ENCODE measurements at regions not wholly inside any gene's neighbourhood (a gene's known extent, or its start where the extent isn't known, plus 50 kb on each side); places are given as distances from the start of the nearest gene placed in this dataset.
A peak's percentile ranks its signal among the peaks of the same experiment; 100 is the strongest.

DNA sequence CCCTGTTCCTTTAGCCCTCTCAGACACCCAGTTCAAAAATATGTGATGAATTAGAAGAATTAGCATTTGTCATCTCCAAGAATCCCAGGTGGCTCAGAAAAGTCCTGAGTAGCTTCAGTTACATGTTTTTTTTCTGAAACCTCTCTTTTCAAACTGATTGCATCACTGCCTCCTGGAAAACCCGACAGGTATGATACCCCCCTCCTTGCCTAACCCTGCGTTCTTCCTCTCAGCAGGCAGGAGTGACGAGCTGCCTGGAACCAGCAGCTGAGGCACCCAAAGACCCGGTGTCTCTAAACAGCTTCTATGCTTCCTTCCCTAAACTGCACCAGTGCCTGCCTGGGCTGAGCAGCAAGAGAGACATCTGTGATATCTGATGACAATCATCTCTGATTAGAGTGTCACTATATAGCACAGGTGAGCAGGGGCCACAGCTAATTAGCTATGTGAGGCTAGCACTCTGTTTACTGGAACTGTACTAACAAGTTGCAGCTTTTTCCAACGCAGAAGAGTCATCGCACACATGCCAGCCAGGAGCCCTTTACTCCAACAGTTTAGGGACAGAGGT, 376.4 kb upstream of the ATP5MC3 start:
- H3K27me3 Mint-ChIP-seq (ENCODE audit: low read depth): no peaks in the 10 kb centered on the region
- ATAC-seq (peak; percentile 47), DNase-seq (ENCODE audit: low spot score) (no peak)
- H3K9me3 Mint-ChIP-seq: no peaks in the 10 kb centered on the region
- CTCF ChIA-PET: interaction anchor here (0.6 to 1.7 kb wide), 3 partner anchors 65 to 676 kb away, joined by 3 read pairs; no protein-coding TSS in a partner anchor
- H3K4me1 Mint-ChIP-seq: peaks cover 21% of the 10 kb centered on the region
- H3K4me3 Mint-ChIP-seq: no peak overlapping the region
- no peaks in the 10 kb centered on the region for H3K36me3 Mint-ChIP-seq
- no peak overlapping the region for H3K27ac Mint-ChIP-seq
- POLR2A ChIA-PET: no interaction called here
- TF ChIP-seq RORB (CRISPR knock-in tag; IDR thresholded peaks at IDR 0.05): no peak
- TF ChIP-seq NR3C1 (CRISPR knock-in tag; conservative IDR thresholded peaks at IDR 0.05; ENCODE audit: low read depth): no peak
- TF ChIP-seq, protein P1, sequence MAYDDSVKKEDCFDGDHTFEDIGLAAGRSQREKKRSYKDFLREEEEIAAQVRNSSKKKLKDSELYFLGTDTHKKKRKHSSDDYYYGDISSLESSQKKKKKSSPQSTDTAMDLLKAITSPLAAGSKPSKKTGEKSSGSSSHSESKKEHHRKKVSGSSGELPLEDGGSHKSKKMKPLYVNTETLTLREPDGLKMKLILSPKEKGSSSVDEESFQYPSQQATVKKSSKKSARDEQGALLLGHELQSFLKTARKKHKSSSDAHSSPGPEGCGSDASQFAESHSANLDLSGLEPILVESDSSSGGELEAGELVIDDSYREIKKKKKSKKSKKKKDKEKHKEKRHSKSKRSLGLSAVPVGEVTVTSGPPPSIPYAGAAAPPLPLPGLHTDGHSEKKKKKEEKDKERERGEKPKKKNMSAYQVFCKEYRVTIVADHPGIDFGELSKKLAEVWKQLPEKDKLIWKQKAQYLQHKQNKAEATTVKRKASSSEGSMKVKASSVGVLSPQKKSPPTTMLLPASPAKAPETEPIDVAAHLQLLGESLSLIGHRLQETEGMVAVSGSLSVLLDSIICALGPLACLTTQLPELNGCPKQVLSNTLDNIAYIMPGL (CRISPR knock-in tag; IDR thresholded peaks at IDR 0.05): no peak
- no peak for TF ChIP-seq GABPB1 (CRISPR knock-in tag; IDR thresholded peaks at IDR 0.05)
- no peak for TF ChIP-seq NR1H2 (CRISPR knock-in tag; IDR thresholded peaks at IDR 0.05)
- TF ChIP-seq FOXP1 (CRISPR knock-in tag; IDR thresholded peaks at IDR 0.05; ENCODE audit: borderline replicate concordance): no peak
- TF ChIP-seq, protein P2, sequence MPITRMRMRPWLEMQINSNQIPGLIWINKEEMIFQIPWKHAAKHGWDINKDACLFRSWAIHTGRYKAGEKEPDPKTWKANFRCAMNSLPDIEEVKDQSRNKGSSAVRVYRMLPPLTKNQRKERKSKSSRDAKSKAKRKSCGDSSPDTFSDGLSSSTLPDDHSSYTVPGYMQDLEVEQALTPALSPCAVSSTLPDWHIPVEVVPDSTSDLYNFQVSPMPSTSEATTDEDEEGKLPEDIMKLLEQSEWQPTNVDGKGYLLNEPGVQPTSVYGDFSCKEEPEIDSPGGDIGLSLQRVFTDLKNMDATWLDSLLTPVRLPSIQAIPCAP (CRISPR knock-in tag; IDR thresholded peaks at IDR 0.05): no peak
- TF ChIP-seq CREB1 (CRISPR knock-in tag; IDR thresholded peaks at IDR 0.05): no peak
- TF ChIP-seq, protein P3, sequence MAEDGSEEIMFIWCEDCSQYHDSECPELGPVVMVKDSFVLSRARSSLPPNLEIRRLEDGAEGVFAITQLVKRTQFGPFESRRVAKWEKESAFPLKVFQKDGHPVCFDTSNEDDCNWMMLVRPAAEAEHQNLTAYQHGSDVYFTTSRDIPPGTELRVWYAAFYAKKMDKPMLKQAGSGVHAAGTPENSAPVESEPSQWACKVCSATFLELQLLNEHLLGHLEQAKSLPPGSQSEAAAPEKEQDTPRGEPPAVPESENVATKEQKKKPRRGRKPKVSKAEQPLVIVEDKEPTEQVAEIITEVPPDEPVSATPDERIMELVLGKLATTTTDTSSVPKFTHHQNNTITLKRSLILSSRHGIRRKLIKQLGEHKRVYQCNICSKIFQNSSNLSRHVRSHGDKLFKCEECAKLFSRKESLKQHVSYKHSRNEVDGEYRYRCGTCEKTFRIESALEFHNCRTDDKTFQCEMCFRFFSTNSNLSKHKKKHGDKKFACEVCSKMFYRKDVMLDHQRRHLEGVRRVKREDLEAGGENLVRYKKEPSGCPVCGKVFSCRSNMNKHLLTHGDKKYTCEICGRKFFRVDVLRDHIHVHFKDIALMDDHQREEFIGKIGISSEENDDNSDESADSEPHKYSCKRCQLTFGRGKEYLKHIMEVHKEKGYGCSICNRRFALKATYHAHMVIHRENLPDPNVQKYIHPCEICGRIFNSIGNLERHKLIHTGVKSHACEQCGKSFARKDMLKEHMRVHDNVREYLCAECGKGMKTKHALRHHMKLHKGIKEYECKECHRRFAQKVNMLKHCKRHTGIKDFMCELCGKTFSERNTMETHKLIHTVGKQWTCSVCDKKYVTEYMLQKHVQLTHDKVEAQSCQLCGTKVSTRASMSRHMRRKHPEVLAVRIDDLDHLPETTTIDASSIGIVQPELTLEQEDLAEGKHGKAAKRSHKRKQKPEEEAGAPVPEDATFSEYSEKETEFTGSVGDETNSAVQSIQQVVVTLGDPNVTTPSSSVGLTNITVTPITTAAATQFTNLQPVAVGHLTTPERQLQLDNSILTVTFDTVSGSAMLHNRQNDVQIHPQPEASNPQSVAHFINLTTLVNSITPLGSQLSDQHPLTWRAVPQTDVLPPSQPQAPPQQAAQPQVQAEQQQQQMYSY (CRISPR knock-in tag; IDR thresholded peaks at IDR 0.05): no peak
- TF ChIP-seq TCF7 (CRISPR knock-in tag; IDR thresholded peaks at IDR 0.05; ENCODE audit: low read depth): no peak
- no peak for TF ChIP-seq ZNF671 (CRISPR knock-in tag; IDR thresholded peaks at IDR 0.05)
- TF ChIP-seq HMGA2 (CRISPR knock-in tag; IDR thresholded peaks at IDR 0.05): no peak
- TF ChIP-seq, protein P4, sequence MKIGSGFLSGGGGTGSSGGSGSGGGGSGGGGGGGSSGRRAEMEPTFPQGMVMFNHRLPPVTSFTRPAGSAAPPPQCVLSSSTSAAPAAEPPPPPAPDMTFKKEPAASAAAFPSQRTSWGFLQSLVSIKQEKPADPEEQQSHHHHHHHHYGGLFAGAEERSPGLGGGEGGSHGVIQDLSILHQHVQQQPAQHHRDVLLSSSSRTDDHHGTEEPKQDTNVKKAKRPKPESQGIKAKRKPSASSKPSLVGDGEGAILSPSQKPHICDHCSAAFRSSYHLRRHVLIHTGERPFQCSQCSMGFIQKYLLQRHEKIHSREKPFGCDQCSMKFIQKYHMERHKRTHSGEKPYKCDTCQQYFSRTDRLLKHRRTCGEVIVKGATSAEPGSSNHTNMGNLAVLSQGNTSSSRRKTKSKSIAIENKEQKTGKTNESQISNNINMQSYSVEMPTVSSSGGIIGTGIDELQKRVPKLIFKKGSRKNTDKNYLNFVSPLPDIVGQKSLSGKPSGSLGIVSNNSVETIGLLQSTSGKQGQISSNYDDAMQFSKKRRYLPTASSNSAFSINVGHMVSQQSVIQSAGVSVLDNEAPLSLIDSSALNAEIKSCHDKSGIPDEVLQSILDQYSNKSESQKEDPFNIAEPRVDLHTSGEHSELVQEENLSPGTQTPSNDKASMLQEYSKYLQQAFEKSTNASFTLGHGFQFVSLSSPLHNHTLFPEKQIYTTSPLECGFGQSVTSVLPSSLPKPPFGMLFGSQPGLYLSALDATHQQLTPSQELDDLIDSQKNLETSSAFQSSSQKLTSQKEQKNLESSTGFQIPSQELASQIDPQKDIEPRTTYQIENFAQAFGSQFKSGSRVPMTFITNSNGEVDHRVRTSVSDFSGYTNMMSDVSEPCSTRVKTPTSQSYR (CRISPR knock-in tag; IDR thresholded peaks at IDR 0.05): no peak
- no peak for TF ChIP-seq ELF4 (CRISPR knock-in tag; IDR thresholded peaks at IDR 0.05; ENCODE audit: low read depth)
- TF ChIP-seq IRF2 (CRISPR knock-in tag; IDR thresholded peaks at IDR 0.05; ENCODE audit: borderline replicate concordance, low read depth): no peak
- TF ChIP-seq, protein P5, sequence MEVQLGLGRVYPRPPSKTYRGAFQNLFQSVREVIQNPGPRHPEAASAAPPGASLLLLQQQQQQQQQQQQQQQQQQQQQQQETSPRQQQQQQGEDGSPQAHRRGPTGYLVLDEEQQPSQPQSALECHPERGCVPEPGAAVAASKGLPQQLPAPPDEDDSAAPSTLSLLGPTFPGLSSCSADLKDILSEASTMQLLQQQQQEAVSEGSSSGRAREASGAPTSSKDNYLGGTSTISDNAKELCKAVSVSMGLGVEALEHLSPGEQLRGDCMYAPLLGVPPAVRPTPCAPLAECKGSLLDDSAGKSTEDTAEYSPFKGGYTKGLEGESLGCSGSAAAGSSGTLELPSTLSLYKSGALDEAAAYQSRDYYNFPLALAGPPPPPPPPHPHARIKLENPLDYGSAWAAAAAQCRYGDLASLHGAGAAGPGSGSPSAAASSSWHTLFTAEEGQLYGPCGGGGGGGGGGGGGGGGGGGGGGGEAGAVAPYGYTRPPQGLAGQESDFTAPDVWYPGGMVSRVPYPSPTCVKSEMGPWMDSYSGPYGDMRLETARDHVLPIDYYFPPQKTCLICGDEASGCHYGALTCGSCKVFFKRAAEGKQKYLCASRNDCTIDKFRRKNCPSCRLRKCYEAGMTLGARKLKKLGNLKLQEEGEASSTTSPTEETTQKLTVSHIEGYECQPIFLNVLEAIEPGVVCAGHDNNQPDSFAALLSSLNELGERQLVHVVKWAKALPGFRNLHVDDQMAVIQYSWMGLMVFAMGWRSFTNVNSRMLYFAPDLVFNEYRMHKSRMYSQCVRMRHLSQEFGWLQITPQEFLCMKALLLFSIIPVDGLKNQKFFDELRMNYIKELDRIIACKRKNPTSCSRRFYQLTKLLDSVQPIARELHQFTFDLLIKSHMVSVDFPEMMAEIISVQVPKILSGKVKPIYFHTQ (CRISPR knock-in tag; IDR thresholded peaks at IDR 0.05): no peak
- no peak for TF ChIP-seq SP1 (CRISPR knock-in tag; conservative IDR thresholded peaks at IDR 0.05)
- TF ChIP-seq, protein P6, sequence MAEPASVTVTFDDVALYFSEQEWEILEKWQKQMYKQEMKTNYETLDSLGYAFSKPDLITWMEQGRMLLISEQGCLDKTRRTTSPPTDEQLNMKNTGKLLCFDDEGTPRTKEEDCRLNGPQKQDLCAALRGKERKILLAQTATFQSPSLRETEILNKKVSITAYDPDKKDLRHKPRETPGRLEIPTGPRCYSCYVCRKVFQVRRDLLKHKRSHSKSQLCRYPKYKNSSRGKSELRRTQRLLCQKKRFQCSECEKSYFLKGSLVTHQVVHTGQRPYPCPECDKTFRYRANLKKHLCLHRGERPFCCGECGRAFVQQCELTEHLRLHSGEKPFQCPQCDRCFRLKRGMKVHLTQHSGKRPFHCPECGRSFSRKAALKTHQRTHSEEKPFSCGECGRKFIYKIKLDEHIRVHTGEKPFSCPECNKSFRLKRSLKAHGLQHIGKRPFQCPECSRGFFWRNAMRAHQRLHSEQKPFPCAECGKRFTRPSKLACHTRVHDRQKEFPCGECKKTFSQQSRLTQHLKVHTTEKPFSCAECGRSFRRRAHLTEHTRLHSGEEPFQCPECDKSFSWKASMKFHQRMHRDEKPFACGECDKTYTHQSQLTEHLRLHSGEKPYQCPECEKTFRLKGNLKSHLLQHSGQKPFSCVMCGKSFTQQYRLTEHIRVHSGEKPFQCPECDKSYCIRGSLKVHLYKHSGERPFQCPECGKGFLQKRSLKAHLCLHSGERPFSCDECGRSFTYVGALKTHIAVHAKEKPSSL (CRISPR knock-in tag; conservative IDR thresholded peaks at IDR 0.05): no peak
- TF ChIP-seq, protein P7, sequence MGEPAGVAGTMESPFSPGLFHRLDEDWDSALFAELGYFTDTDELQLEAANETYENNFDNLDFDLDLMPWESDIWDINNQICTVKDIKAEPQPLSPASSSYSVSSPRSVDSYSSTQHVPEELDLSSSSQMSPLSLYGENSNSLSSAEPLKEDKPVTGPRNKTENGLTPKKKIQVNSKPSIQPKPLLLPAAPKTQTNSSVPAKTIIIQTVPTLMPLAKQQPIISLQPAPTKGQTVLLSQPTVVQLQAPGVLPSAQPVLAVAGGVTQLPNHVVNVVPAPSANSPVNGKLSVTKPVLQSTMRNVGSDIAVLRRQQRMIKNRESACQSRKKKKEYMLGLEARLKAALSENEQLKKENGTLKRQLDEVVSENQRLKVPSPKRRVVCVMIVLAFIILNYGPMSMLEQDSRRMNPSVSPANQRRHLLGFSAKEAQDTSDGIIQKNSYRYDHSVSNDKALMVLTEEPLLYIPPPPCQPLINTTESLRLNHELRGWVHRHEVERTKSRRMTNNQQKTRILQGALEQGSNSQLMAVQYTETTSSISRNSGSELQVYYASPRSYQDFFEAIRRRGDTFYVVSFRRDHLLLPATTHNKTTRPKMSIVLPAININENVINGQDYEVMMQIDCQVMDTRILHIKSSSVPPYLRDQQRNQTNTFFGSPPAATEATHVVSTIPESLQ (CRISPR knock-in tag; IDR thresholded peaks at IDR 0.05): no peak
